Transverse colon (tissue), 4 donors: ENCODE measurements at regions not wholly inside any gene's neighbourhood (a gene's known extent, or its start where the extent isn't known, plus 50 kb on each side); places are given as distances from the start of the nearest gene placed in this dataset.

Source experiments
- DNase-seq: peaks from one replicate; pipeline ENCODE4 v3.0.0-alpha.2; 2019
- H3K27ac ChIP-seq, 4 donors: fragments of 200-600 bp; sonication (generic); 2 replicates each; pipeline ENCODE4 v1.5.1; 2016 to 2018; ENCODE audit warnings: inconsistent platforms in 4 of 4
- H3K27me3 ChIP-seq: fragments of 200-600 bp; sonication (generic); 2 replicates; pipeline ENCODE4 v1.5.1; 2017; ENCODE audit warnings: inconsistent platforms
- H3K36me3 ChIP-seq, 4 donors: fragments of 200-600 bp; sonication (generic); 2 replicates each; pipeline ENCODE4 v1.5.1; 2017 to 2019; ENCODE audit warnings: inconsistent platforms in 4 of 4
- H3K4me1 ChIP-seq, 4 donors: fragments of 200-600 bp; sonication (generic); 2 replicates each; pipeline ENCODE4 v1.5.1; 2017 to 2020; ENCODE audit warnings: inconsistent platforms in 4 of 4
- H3K4me3 ChIP-seq, 4 donors: fragments of 200-600 bp; sonication (generic); 1 replicate in 1 of 4; 2 replicates in 3 of 4; pipeline versions ENCODE4 v1.5.1 to v1.6.1; 2017 to 2019; ENCODE audit warnings: inconsistent platforms in 4 of 4
- H3K9me3 ChIP-seq, 2 donors: fragments of 200-600 bp; sonication (generic); 2 replicates each; pipeline ENCODE4 v1.5.1; 2017 to 2019; ENCODE audit warnings: inconsistent platforms in 2 of 2
- CTCF ChIP-seq, 5 experiments: fragments of 200-600 bp in 3 of 5; fragments of 450-650 bp in 2 of 5; sonication (generic) in 3 of 5; IDR thresholded peaks; 1 replicate in 2 of 5; 2 replicates in 3 of 5; pipeline ENCODE4 v1.5.1; 2016 to 2017; ENCODE audit warnings: antibody characterized with exemption in 5 of 5, inconsistent platforms in 3 of 5, mild to moderate bottlenecking in 2 of 5, moderate library complexity in 1 of 5
- EP300 ChIP-seq: sonication (generic); formaldehyde crosslinking; IDR thresholded peaks from one replicate; pipeline ENCODE4 v1.6.1; 2017; ENCODE audit warnings: antibody characterized with exemption, low read depth
- POLR2A ChIP-seq: fragments of 450-650 bp; IDR thresholded peaks from one replicate; pipeline ENCODE4 v1.6.1; 2016; ENCODE audit warnings: antibody characterized with exemption, mild to moderate bottlenecking, moderate library complexity
- POLR2AphosphoS5 ChIP-seq, 3 donors: sonication (generic); formaldehyde crosslinking; IDR thresholded peaks; one replicate each; pipeline ENCODE4 v1.6.1; 2016; ENCODE audit warnings: antibody characterized with exemption in 3 of 3
- WGBS, 2 donors: methylation state at CpG; one replicate each; pipeline ENCODE4 v1.1.5; 2018; ENCODE audit warnings: low coverage in 1 of 2; 5-methylcytosine and 5-hydroxymethylcytosine counted together
- in situ Hi-C, 4 donors: fragments of 200-750 bp; cut with MboI; loops; one replicate each; pipeline versions ENCODE4 v1.15.0 to v1.15.1; 2017; ENCODE audit warnings: low sequenced_read_pairs in 3 of 4, low pct_ligation_motif_present in 1 of 4, low pct_unique_long_range_greater_than_20kb in 1 of 4
- intact Hi-C: fragments of 100-400 bp; cut with DNase I; formaldehyde crosslinking; loops from one replicate; pipeline ENCODE4 v1.15.1; 2023; ENCODE audit warnings: low total_unique reads

DNA sequence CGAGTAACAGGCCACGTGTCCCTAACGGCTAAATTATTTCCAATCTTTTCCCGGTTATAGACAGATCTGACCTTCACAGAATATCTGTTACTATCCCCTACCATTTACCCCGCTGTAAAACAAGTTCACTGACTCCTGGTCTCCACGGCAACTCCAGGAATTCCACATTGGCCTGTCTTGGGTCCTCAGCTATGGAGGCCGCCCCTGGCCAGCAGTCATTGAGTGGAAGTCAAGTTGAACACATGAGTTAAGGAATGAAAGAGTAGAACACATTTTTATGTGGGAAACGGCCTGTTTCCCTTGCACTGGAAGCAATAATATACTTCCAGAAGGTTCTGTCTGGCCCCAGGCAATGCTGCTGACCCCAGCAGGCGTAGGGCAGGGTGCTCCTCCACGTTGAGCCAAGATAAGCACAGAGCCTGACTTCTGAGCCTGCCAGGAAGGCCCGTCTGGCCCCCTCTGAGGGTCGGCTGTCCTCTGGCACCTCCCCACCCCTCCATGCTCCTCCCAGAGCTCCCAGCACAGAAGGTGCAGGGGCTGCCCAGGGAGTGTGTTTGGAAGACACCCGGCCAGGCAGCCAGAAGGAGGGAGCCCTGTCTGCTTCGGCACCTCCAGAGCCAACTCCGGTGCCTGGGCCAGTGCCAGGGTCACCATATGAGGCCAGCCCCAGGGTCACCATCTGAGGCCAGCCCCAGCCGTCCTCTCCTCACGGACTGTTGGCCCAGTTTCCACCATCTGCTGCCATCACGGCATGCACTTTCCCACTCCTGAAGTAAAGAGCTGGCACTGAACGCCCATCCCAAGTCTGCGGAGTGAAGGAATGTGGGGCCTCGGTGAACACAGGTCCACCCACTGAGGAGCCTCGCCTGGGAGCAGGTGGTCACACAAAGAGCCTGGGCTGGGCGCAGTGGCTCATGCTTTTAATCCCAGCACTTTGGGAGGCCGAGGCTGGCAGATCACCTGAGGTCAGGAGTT lies 813.2 kb downstream of the BRD1 start:
- Histone ChIP-seq H3K27ac (no peak overlapping the region), H3K4me1 (no peaks in the 10 kb centered on the region), H3K36me3 (no peaks in the 10 kb centered on the region), H3K4me3 (no peak overlapping the region), H3K27me3 (no peaks in the 10 kb centered on the region), H3K9me3 (no peaks in the 10 kb centered on the region)
- intact Hi-C loops (no loop called here), in situ Hi-C loops (no loop called here)
- TF ChIP-seq POLR2AphosphoS5 (IDR thresholded peaks at IDR 0.05) (no peak), POLR2A (no peak), EP300 (no peak), CTCF (IDR thresholded peaks at IDR 0.05) (no peak)
- WGBS, 2 donors = 64 to 66% methylated on average over 7 to 24 of the region's 24 CpGs
- DNase-seq = no peak

DNA sequence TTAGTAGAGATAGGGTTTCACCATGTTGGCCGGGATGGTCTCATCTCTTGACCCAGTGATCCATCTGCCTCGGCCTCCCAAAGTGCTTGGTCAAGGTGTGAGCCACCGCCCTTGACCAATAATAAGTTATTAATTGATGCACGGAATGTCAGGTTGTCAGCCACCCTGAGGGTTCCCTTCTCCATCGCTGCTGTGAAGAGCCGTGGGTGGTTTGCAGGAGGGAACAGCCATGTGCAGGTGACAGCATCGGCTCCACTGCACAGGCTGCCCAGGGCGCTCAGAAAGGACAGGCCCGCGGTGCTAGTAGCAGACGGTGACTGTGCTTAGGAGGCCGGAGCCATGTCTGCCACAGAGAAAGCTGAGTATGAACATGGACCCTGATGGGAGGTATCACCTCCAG lies 814.0 kb downstream of the BRD1 start:
- in situ Hi-C loops (no loop called here), intact Hi-C loops (no loop called here)
- WGBS, 2 donors = 93% methylated on average over 12 of the region's 12 CpGs; no CpG with 5 or more reads in 1 of the 2 donors
- DNase-seq = no peak
- Histone ChIP-seq H3K27ac (no peak overlapping the region), H3K27me3 (no peaks in the 10 kb centered on the region), H3K4me3 (no peak overlapping the region), H3K9me3 (no peaks in the 10 kb centered on the region), H3K36me3 (no peaks in the 10 kb centered on the region), H3K4me1 (no peaks in the 10 kb centered on the region)
- no peak for TF ChIP-seq CTCF (IDR thresholded peaks at IDR 0.05)
- no peak for TF ChIP-seq POLR2A
- no peak for TF ChIP-seq EP300
- no peak for TF ChIP-seq POLR2AphosphoS5 (IDR thresholded peaks at IDR 0.05)

DNA sequence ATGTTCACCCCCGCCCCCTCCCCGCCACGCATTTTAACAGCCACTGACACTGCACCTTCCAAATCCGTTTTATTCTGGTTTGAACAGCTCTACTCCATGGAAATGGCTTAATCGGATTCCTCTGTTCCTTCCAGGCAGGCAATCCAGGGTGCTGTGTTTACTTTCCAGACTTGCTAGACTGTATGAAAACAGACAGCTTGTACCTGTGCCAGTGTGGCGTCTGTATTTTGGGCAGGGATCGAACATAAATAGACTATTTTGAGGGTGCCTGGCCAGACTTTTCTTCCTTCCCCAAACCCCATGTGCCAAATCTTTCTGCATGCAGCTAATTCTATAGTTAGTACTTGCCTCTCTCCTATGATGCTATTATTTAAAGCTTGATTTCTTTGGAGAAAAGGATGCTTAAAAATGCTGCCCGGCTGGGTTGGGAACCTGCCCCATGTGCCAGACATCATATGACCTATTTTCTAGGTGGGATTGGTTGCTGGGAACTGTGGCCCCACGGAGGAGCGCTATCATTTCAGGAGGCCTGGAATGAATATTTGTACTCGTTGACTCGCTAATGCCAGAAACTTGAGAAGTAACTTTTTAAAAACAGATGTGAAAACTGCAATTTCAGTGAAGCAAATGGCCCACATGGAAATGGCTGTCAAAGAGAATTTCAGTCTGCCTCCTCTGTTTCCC lies 814.8 kb downstream of the BRD1 start:
- Histone ChIP-seq H3K27ac (no peak overlapping the region), H3K9me3 (no peaks in the 10 kb centered on the region), H3K36me3 (no peaks in the 10 kb centered on the region), H3K4me1 (no peaks in the 10 kb centered on the region), H3K27me3 (no peaks in the 10 kb centered on the region), H3K4me3 (no peak overlapping the region)
- in situ Hi-C loops (no loop called here), intact Hi-C loops (no loop called here)
- no peak for TF ChIP-seq POLR2A
- 37 to 69% methylated on average over 5 to 12 of the region's 12 CpGs for WGBS, 2 donors
- DNase-seq = no peak

DNA sequence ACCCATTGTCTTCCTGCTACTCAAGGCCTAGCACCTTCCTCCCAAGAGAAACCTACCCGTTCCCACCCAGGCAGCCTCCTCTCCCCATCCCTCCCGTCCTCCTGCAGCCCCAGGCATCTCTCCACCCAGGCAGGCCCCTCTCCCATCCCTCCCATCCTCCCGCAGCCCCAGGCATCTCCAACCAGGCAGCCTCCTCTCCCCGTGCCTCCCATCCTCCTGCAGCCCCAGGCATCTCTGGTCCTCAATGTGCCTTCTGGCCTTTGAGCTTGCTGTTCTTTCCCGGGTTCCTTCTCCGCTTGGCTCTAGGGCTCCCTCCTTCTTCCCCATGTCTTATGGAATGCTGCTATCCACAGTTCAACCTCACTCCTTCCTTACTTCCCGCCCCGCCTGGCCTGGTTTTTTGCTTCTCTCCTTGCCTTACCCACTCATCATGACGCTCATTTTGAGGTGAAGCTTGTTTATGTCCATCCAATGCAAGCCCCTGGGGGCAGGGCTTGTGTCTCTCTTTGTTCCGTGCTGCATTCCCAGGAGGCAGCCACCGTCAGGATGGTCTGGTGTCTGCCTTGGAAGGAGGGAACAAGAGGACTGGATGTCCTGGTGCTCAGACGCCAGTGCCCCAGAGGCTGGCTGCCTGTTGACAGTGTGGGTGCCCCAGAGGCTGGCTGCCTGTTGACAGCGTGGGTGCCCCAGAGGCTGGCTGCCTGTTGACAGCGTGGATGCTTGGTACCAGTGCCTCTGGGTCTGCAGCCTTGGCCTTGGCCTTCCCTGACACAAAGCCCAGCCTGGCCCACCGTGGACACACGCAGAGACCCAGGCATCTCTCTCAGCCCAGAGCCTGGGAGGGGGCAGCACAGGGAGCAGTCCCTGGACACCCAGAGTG lies 815.7 kb downstream of the BRD1 start:
- WGBS, 2 donors = 67% methylated on average over 16 of the region's 16 CpGs; no CpG with 5 or more reads in 1 of the 2 donors
- Histone ChIP-seq H3K4me1 (no peaks in the 10 kb centered on the region), H3K27me3 (no peaks in the 10 kb centered on the region), H3K9me3 (no peaks in the 10 kb centered on the region), H3K27ac (no peak overlapping the region), H3K4me3 (no peak overlapping the region), H3K36me3 (no peaks in the 10 kb centered on the region)
- intact Hi-C loops = no loop called here
- DNase-seq = no peak
- in situ Hi-C loops = no loop called here
- TF ChIP-seq EP300 = no peak
- TF ChIP-seq POLR2AphosphoS5 (IDR thresholded peaks at IDR 0.05) = no peak
- TF ChIP-seq CTCF (IDR thresholded peaks at IDR 0.05) = no peak
- no peak for TF ChIP-seq POLR2A
